ENCODE measurements at regions not wholly inside any gene's neighbourhood (a gene's known extent, or its start where the extent isn't known, plus 50 kb on each side); places are given as distances from the start of the nearest gene placed in this dataset.
"Not testable (repeated sequence)": the region's sequence is repeated elsewhere in the genome, so short reads cannot be mapped to it uniquely, and the experiment has no call there.

DNA sequence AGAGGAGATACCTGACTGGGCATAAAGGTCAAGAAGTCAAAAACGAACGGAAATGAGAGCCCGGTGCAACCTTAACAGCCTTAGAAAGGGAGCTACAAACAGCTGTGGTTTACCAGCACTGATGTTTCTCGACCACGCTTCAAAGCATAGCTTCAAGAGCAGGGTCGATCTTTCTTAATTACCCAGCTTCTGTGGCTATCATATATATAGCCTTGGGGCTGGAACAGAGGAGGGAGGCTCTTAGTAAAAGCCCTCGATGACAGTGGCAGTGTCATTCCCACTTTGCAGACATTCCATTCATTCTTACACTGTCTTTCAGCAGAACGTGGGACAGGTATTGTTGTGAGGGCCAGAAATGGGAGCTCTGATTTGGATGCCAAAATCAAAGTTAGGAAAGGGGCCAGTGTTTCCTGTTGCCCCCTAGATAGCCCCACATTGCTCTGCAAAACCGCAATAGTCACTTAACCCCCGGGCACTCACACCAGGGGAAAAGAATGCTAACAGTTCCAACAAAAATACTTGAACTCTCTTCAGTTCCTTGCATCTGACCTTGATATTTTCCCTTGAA lies 141.5 kb downstream of the MTPAP start:
- no peak overlapping the region for H3K4me3 ChIP-seq (replicated peaks; ENCODE audit: low read depth, low read length)
- TF ChIP-seq, protein P1, sequence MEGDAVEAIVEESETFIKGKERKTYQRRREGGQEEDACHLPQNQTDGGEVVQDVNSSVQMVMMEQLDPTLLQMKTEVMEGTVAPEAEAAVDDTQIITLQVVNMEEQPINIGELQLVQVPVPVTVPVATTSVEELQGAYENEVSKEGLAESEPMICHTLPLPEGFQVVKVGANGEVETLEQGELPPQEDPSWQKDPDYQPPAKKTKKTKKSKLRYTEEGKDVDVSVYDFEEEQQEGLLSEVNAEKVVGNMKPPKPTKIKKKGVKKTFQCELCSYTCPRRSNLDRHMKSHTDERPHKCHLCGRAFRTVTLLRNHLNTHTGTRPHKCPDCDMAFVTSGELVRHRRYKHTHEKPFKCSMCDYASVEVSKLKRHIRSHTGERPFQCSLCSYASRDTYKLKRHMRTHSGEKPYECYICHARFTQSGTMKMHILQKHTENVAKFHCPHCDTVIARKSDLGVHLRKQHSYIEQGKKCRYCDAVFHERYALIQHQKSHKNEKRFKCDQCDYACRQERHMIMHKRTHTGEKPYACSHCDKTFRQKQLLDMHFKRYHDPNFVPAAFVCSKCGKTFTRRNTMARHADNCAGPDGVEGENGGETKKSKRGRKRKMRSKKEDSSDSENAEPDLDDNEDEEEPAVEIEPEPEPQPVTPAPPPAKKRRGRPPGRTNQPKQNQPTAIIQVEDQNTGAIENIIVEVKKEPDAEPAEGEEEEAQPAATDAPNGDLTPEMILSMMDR (IDR thresholded peaks at IDR 0.05; ENCODE audit: low read depth, low read length, missing control alignments), result no peak
- DNase-seq (ENCODE audit: extremely low read depth, low read depth), result no peak

DNA sequence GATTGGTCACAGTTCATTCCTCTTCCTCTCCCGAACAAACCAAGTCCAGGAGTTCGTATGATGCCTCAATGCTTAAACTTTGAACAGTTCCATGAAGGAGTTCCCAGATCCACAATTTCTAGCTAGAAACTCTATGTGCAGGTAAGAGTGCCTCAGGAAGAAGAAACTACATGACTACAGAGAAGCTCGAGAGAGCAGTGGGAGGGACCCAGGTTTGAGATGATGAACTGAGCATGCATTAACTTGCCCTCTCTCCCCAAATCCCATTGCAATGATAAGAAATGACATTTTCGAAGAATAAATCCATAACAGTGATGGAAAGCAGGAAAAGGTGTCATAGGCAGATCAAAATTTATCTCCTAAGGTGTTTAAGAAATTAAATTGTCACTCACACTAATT lies 140.6 kb upstream of the JCAD start:
- H3K4me3 ChIP-seq (replicated peaks; ENCODE audit: low read depth, low read length), result no peak overlapping the region
- DNase-seq (ENCODE audit: extremely low read depth, low read depth), result no peak
- TF ChIP-seq, protein P1 (IDR thresholded peaks at IDR 0.05; ENCODE audit: low read depth, low read length, missing control alignments), result no peak

DNA sequence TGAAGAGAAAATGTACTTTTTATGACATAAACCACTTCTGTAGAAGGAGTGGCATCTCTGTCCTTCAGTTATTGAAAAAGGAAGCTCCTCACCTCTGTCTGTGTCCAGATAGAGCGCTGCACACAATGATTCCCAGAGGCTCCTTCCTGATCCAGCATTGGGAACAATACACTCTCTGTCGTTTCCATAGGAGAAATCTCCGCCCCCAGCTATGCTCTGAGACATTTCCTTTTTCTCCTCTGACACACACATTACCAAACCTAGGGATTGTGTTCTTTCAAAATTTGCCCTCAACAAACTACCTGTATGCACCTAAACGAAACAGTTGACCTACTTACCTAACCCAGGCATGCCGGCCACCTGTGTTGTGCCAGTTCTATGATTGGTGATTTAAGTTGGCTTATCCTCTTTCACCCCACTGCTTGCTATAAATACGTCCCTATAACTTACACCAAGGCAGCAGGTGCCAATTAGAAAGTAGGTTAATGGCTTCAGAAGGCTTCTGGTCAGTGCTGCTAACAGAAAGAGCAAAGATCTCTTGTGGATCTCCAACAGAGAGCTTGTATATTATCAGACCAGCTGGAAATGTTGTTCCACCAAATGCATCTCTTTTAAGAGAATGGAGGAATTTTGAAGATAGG lies 140.1 kb upstream of the JCAD start:
- TF ChIP-seq, protein P1 (IDR thresholded peaks at IDR 0.05; ENCODE audit: low read depth, low read length, missing control alignments), result no peak
- no peak overlapping the region for H3K4me3 ChIP-seq (replicated peaks; ENCODE audit: low read depth, low read length)
- no peak for DNase-seq (ENCODE audit: extremely low read depth, low read depth)

DNA sequence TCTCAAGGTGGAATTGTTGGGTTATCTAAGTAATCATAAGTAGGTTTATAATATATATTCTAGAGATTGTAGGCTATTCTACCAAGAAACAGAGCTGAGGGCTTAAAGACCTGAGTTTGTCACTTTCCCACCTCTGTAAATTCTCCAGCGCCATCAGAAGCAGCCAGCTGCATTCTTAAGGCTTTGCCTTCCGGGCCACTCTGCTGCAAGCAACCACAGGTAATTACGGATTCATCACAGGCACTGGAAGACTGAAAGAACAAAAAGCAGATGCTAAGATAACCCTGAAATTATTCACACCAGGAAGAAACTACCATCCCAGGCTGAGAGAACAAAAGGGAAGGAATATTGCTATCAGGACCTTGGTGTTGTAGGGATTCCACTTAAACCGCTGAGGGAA lies 137.8 kb upstream of the JCAD start:
- TF ChIP-seq, protein P1 (IDR thresholded peaks at IDR 0.05; ENCODE audit: low read depth, low read length, missing control alignments), result no peak
- DNase-seq (ENCODE audit: extremely low read depth, low read depth), result no peak
- H3K4me3 ChIP-seq (replicated peaks; ENCODE audit: low read depth, low read length), result no peak overlapping the region

DNA sequence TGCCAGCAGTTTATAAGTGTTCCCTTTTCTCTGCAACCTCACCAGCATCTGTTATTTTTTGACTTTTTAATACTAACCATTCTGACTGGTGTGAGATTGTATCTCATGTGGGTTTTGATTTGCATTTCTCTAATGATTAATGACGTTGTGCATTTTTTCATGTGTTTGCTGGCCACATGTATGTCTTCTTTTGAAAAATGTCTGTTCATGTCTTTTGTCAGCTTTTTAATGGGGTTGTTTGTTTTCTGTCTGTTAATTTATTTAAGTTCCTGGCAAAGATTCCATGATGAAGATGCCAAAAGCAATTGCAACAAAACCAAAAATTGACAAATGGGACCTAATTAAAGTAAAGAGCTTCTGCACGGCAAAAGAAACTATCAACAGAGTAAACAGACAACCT lies 137.2 kb upstream of the JCAD start:
- DNase-seq (ENCODE audit: extremely low read depth, low read depth); H3K4me3 ChIP-seq (replicated peaks; ENCODE audit: low read depth, low read length): not testable (repeated sequence)

DNA sequence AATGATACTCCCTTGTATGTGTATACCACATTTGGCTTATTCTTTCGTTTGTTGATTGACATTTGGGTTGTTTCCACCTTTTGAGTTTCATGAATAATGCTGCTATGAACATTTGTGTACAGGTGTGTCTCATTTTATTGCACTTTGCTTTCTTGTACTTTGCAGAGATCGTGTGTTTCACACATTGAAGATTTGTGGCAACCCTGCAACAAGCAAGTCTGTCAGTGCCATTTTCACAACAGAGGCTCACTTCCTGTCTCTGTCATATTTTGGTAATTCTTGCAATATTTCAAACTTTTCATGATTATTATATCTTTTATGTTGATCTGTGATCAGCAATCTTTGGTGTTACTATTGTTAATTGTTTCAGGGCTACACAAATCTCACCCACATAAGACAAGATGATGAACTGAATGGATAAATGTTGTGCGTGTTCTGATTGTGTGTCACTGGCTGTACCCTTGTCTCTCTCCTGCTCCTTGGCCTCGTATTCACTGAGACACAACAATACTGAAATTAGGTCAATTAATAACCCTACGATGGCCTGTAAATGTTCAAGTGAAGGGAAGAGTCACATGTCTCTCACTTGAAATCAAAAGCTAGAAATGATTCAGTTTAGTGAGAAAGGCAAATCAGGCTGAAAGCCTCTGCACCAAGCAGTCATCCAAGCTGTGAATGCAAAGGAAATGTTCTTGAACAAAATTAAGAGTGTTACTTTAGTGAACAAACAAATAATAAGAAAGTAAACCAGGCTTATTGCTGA lies 133.6 kb upstream of the JCAD start:
- no peak overlapping the region for H3K4me3 ChIP-seq (replicated peaks; ENCODE audit: low read depth, low read length)
- TF ChIP-seq, protein P1 (IDR thresholded peaks at IDR 0.05; ENCODE audit: low read depth, low read length, missing control alignments), result no peak
- DNase-seq (ENCODE audit: extremely low read depth, low read depth), result no peak

Data from HFF-Myc (cell line).